NCI-H128 (cell line): ENCODE measurements at regions not wholly inside any gene's neighbourhood (a gene's known extent, or its start where the extent isn't known, plus 50 kb on each side); places are given as distances from the start of the nearest gene placed in this dataset.

Experiments used
- DNase-seq: peaks from one replicate; lab custom pipeline; 2025; ENCODE audit not compliant: unreplicated experiment; lab: John Stamatoyannopoulos, UW

GRCh38 chr9:129252937-129253802 is 75.1 kb upstream of the IER5L start:
- no peak for DNase-seq

GRCh38 chr9:129250786-129251185 is 72.7 kb upstream of the IER5L start:
- no peak for DNase-seq

- no peak for DNase-seq
These were observed 69.5 kb upstream of the IER5L start for GRCh38 chr9:129247285-129248153.

- no peak for DNase-seq
These were observed 67.2 kb upstream of the IER5L start for GRCh38 chr9:129245276-129245675.

- DNase-seq, result no peak
These were observed 65.0 kb upstream of the IER5L start for GRCh38 chr9:129242971-129243561.

- DNase-seq, result no peak
These were observed 64.3 kb upstream of the IER5L start for GRCh38 chr9:129242191-129242941.

- no peak for DNase-seq
These were observed 63.7 kb upstream of the IER5L start for GRCh38 chr9:129241725-129242124.

GRCh38 chr9:129240581-129241211 is 62.6 kb upstream of the IER5L start:
- no peak for DNase-seq

- no peak for DNase-seq
These were observed 62.0 kb upstream of the IER5L start for GRCh38 chr9:129239946-129240490.

GRCh38 chr9:129237803-129238202 is 59.7 kb upstream of the IER5L start:
- no peak for DNase-seq

GRCh38 chr9:129237164-129237611 is 59.1 kb upstream of the IER5L start:
- no peak for DNase-seq

GRCh38 chr9:129236441-129237145 is 58.5 kb upstream of the IER5L start:
- DNase-seq, result no peak

- DNase-seq, result no peak
These were observed 57.9 kb upstream of the IER5L start for GRCh38 chr9:129235931-129236331.

- no peak for DNase-seq
These were observed 57.2 kb upstream of the IER5L start for GRCh38 chr9:129235041-129235930.

- no peak for DNase-seq
These were observed 56.4 kb upstream of the IER5L start for GRCh38 chr9:129234491-129234890.

- no peak for DNase-seq
These were observed 55.0 kb upstream of the IER5L start for GRCh38 chr9:129232839-129233591.

GRCh38 chr9:129231759-129232158 is 53.7 kb upstream of the IER5L start:
- no peak for DNase-seq
